ENCODE measurements at regions not wholly inside any gene's neighbourhood (a gene's known extent, or its start where the extent isn't known, plus 50 kb on each side); places are given as distances from the start of the nearest gene placed in this dataset.
"Not testable (repeated sequence)": the region's sequence is repeated elsewhere in the genome, so short reads cannot be mapped to it uniquely, and the experiment has no call there.

- Histone ChIP-seq H3K36me3 (ENCODE audit: control insufficient read depth in 2 of 3, insufficient read depth in 3 of 3, low read length in 3 of 3) (no peaks in the 10 kb centered on the region), H3K4me1 (ENCODE audit: control insufficient read depth in 2 of 2, insufficient read depth in 2 of 2, low read length in 2 of 2) (no peaks in the 10 kb centered on the region), H3K9me3 (ENCODE audit: control insufficient read depth in 2 of 3, low read length in 3 of 3) (no peaks in the 10 kb centered on the region), H3K27ac (ENCODE audit: low read depth, low read length) (no peak overlapping the region), H3K4me3 (ENCODE audit: low read length) (no peak overlapping the region), H3K27me3 (ENCODE audit: control insufficient read depth in 2 of 2, insufficient read depth in 2 of 2, low read length in 2 of 2) (no peaks in the 10 kb centered on the region)
- ChIA-PET POLR2A (no interaction called here), CTCF (no interaction called here)
- no peak overlapping the region for H3K27ac Mint-ChIP-seq
- ATAC-seq: no peak
- H3K36me3 Mint-ChIP-seq: peaks cover 0 to 3% (median 0%) of the 10 kb centered on the region in 5 donors
- H3K27me3 Mint-ChIP-seq: no peaks in the 10 kb centered on the region
- DNase-seq: no peak
- H3K9me3 Mint-ChIP-seq: peaks cover 1 to 11% (median 5%) of the 10 kb centered on the region in 11 donors
- H3K4me1 Mint-ChIP-seq: no peaks in the 10 kb centered on the region
- intact Hi-C loops (cut with micrococcal nuclease): no loop called here
- H3K4me3 Mint-ChIP-seq: no peak overlapping the region
Measured at GRCh38 chr1:190685676-190686075, 208.0 kb upstream of the BRINP3 start.

DNA sequence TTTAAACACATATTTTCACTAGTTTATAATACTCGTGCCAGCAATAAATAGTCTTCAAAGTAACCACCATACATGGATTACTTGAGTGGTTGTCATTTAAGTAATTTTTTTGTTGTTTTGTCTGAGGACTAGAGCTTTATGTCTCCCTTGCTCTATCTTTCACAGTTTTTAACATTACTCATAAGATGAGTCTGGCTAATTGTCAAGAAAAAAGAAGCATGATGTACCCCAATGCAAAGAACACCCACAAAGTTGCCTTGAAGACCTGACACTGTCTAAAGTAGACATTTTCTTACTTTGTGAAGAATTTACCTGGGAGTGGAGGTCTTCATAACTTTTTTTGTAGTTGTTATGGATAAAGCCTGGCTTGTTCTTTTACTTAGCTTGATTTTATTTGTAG, 210.4 kb upstream of the BRINP3 start:
- H3K4me3 ChIP-seq (ENCODE audit: low read length): no peak overlapping the region
- H3K27me3 ChIP-seq (ENCODE audit: control insufficient read depth in 2 of 2, insufficient read depth in 2 of 2, low read length in 2 of 2): no peaks in the 10 kb centered on the region
- no peaks in the 10 kb centered on the region for H3K9me3 ChIP-seq (ENCODE audit: control insufficient read depth in 2 of 3, low read length in 3 of 3)
- peaks cover 1 to 13% (median 6%) of the 10 kb centered on the region in 11 donors for H3K9me3 Mint-ChIP-seq
- H3K36me3 Mint-ChIP-seq: peaks cover 0 to 3% (median 0%) of the 10 kb centered on the region in 5 donors
- H3K4me1 ChIP-seq (ENCODE audit: control insufficient read depth in 2 of 2, insufficient read depth in 2 of 2, low read length in 2 of 2): no peaks in the 10 kb centered on the region
- intact Hi-C loops (cut with micrococcal nuclease): no loop called here
- ChIA-PET POLR2A (no interaction called here), CTCF (no interaction called here)
- H3K4me1 Mint-ChIP-seq: no peaks in the 10 kb centered on the region
- H3K27ac ChIP-seq (ENCODE audit: low read depth, low read length): no peak overlapping the region
- ATAC-seq (no peak), DNase-seq (no peak)
- no peak overlapping the region for H3K4me3 Mint-ChIP-seq
- no peaks in the 10 kb centered on the region for H3K27me3 Mint-ChIP-seq
- H3K27ac Mint-ChIP-seq: no peak overlapping the region
- no peaks in the 10 kb centered on the region for H3K36me3 ChIP-seq (ENCODE audit: control insufficient read depth in 2 of 3, insufficient read depth in 3 of 3, low read length in 3 of 3)

DNA sequence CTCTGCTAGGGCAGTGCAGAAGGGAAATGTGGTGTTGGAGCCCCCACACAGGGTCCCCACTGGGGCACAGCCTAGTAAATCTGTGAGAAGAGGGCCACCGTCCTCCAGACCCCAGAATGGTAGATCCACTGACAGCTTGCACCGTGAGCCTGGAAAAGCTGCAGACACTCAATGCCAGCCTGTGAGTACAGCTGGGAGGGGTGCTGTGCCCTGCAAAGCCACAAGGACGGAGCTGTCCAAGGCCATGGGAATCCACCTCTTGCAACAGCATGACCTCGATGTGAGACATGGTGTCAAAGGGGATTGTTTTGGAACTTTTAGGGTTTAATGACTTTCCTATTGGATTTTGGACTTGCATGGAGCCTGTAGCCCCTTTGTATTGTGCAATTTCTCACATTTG, 220.8 kb upstream of the BRINP3 start:
- H3K27ac ChIP-seq (ENCODE audit: low read depth, low read length); CTCF ChIA-PET; H3K4me1 ChIP-seq (ENCODE audit: control insufficient read depth in 2 of 2, insufficient read depth in 2 of 2, low read length in 2 of 2); H3K36me3 Mint-ChIP-seq; H3K36me3 ChIP-seq (ENCODE audit: control insufficient read depth in 2 of 3, insufficient read depth in 3 of 3, low read length in 3 of 3); H3K27me3 ChIP-seq (ENCODE audit: control insufficient read depth in 2 of 2, insufficient read depth in 2 of 2, low read length in 2 of 2); POLR2A ChIA-PET; H3K27me3 Mint-ChIP-seq; H3K4me3 Mint-ChIP-seq; ATAC-seq; intact Hi-C loops (cut with micrococcal nuclease); H3K27ac Mint-ChIP-seq; H3K4me3 ChIP-seq (ENCODE audit: low read length); DNase-seq; H3K4me1 Mint-ChIP-seq; H3K9me3 ChIP-seq (ENCODE audit: control insufficient read depth in 2 of 3, low read length in 3 of 3): not testable (repeated sequence)
- peaks cover 0 to 21% (median 6%) of the 10 kb centered on the region in 11 donors for H3K9me3 Mint-ChIP-seq

- ChIA-PET POLR2A (no interaction called here), CTCF (no interaction called here)
- ATAC-seq: no peak
Measured at GRCh38 chr1:190699165-190699564, 221.5 kb upstream of the BRINP3 start.

GRCh38 chr1:190708418-190709057, 230.9 kb upstream of the BRINP3 start:
- ChIA-PET CTCF (no interaction called here), POLR2A (no interaction called here)
- H3K9me3 Mint-ChIP-seq: peaks cover 0 to 18% (median 4%) of the 10 kb centered on the region in 11 donors
- H3K4me3 ChIP-seq (ENCODE audit: low read length): no peak overlapping the region
- H3K36me3 ChIP-seq (ENCODE audit: control insufficient read depth in 2 of 3, insufficient read depth in 3 of 3, low read length in 3 of 3): no peaks in the 10 kb centered on the region
- H3K4me1 Mint-ChIP-seq: no peaks in the 10 kb centered on the region
- H3K9me3 ChIP-seq (ENCODE audit: control insufficient read depth in 2 of 3, low read length in 3 of 3): peaks cover 0 to 6% (median 0%) of the 10 kb centered on the region in 3 experiments
- no peak overlapping the region for H3K27ac Mint-ChIP-seq
- H3K27me3 ChIP-seq (ENCODE audit: control insufficient read depth in 2 of 2, insufficient read depth in 2 of 2, low read length in 2 of 2): no peaks in the 10 kb centered on the region
- DNase-seq: no peak
- ATAC-seq: no peak
- no peaks in the 10 kb centered on the region for H3K36me3 Mint-ChIP-seq
- no peak overlapping the region for H3K27ac ChIP-seq (ENCODE audit: low read depth, low read length)
- intact Hi-C loops (cut with micrococcal nuclease): no loop called here
- H3K4me3 Mint-ChIP-seq: no peak overlapping the region
- no peaks in the 10 kb centered on the region for H3K4me1 ChIP-seq (ENCODE audit: control insufficient read depth in 2 of 2, insufficient read depth in 2 of 2, low read length in 2 of 2)
- no peaks in the 10 kb centered on the region for H3K27me3 Mint-ChIP-seq

More at GRCh38 chr1:190699165-190699564, 221.5 kb upstream of the BRINP3 start:
- Histone ChIP-seq H3K36me3 (ENCODE audit: control insufficient read depth in 2 of 3, insufficient read depth in 3 of 3, low read length in 3 of 3) (no peaks in the 10 kb centered on the region), H3K27ac (ENCODE audit: low read depth, low read length) (no peak overlapping the region), H3K9me3 (ENCODE audit: control insufficient read depth in 2 of 3, low read length in 3 of 3) (no peaks in the 10 kb centered on the region), H3K4me1 (ENCODE audit: control insufficient read depth in 2 of 2, insufficient read depth in 2 of 2, low read length in 2 of 2) (no peaks in the 10 kb centered on the region), H3K4me3 (ENCODE audit: low read length) (no peak overlapping the region), H3K27me3 (ENCODE audit: control insufficient read depth in 2 of 2, insufficient read depth in 2 of 2, low read length in 2 of 2) (no peaks in the 10 kb centered on the region)
- Mint-ChIP-seq H3K27me3 (no peaks in the 10 kb centered on the region), H3K4me1 (no peaks in the 10 kb centered on the region), H3K27ac (no peak overlapping the region), H3K36me3 (no peaks in the 10 kb centered on the region), H3K9me3 (peaks cover 0 to 23% (median 6%) of the 10 kb centered on the region in 11 donors), H3K4me3 (no peak overlapping the region)
- DNase-seq: no peak
- intact Hi-C loops (cut with micrococcal nuclease): no loop called here

GRCh38 chr1:190711069-190711468, 233.4 kb upstream of the BRINP3 start:
- Histone ChIP-seq H3K36me3 (ENCODE audit: control insufficient read depth in 2 of 3, insufficient read depth in 3 of 3, low read length in 3 of 3) (no peaks in the 10 kb centered on the region), H3K9me3 (ENCODE audit: control insufficient read depth in 2 of 3, low read length in 3 of 3) (peaks cover 0 to 6% (median 0%) of the 10 kb centered on the region in 3 experiments), H3K27me3 (ENCODE audit: control insufficient read depth in 2 of 2, insufficient read depth in 2 of 2, low read length in 2 of 2) (no peaks in the 10 kb centered on the region), H3K4me1 (ENCODE audit: control insufficient read depth in 2 of 2, insufficient read depth in 2 of 2, low read length in 2 of 2) (no peaks in the 10 kb centered on the region), H3K27ac (ENCODE audit: low read depth, low read length) (no peak overlapping the region), H3K4me3 (ENCODE audit: low read length) (no peak overlapping the region)
- ChIA-PET POLR2A (no interaction called here), CTCF (no interaction called here)
- H3K27ac Mint-ChIP-seq: no peak overlapping the region
- no peak for DNase-seq
- no peaks in the 10 kb centered on the region for H3K4me1 Mint-ChIP-seq
- H3K27me3 Mint-ChIP-seq: no peaks in the 10 kb centered on the region
- no peak overlapping the region for H3K4me3 Mint-ChIP-seq
- ATAC-seq: no peak
- intact Hi-C loops (cut with micrococcal nuclease): no loop called here
- peaks cover 0 to 22% (median 4%) of the 10 kb centered on the region in 11 donors for H3K9me3 Mint-ChIP-seq
- no peaks in the 10 kb centered on the region for H3K36me3 Mint-ChIP-seq

DNA sequence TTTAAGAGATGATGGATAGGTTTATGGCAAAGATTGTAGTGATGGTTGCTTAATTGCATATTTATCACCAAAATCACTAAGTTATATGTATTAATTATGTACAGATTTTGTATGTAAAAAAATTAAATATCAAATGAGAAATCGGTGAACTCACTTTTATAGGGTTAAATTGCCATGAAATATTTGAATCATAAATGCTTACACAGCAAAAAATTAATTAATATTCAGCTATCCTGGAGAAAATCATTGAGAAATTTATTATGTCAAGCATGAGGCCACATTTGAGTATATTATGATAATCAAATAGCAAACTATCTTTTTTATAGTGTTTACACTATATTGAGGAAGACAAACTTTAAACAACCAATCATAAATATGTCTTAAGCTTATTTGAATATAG, 239.4 kb upstream of the BRINP3 start:
- H3K4me3 Mint-ChIP-seq: no peak overlapping the region
- peaks cover 0 to 13% (median 3%) of the 10 kb centered on the region in 11 donors for H3K9me3 Mint-ChIP-seq
- H3K27me3 ChIP-seq (ENCODE audit: control insufficient read depth in 2 of 2, insufficient read depth in 2 of 2, low read length in 2 of 2): no peaks in the 10 kb centered on the region
- no peak for ATAC-seq
- DNase-seq: no peak
- H3K36me3 Mint-ChIP-seq: no peaks in the 10 kb centered on the region
- no peak overlapping the region for H3K4me3 ChIP-seq (ENCODE audit: low read length)
- no peak overlapping the region for H3K27ac Mint-ChIP-seq
- H3K4me1 ChIP-seq (ENCODE audit: control insufficient read depth in 2 of 2, insufficient read depth in 2 of 2, low read length in 2 of 2): no peaks in the 10 kb centered on the region
- peaks cover 0 to 6% (median 0%) of the 10 kb centered on the region in 3 experiments for H3K9me3 ChIP-seq (ENCODE audit: control insufficient read depth in 2 of 3, low read length in 3 of 3)
- no peaks in the 10 kb centered on the region for H3K36me3 ChIP-seq (ENCODE audit: control insufficient read depth in 2 of 3, insufficient read depth in 3 of 3, low read length in 3 of 3)
- H3K27ac ChIP-seq (ENCODE audit: low read depth, low read length): no peak overlapping the region
- POLR2A ChIA-PET: no interaction called here
- no peaks in the 10 kb centered on the region for H3K4me1 Mint-ChIP-seq
- intact Hi-C loops (cut with micrococcal nuclease): no loop called here
- CTCF ChIA-PET: no interaction called here
- H3K27me3 Mint-ChIP-seq: no peaks in the 10 kb centered on the region

All from naive thymus-derived CD4-positive, alpha-beta T cell (primary cell).